HL-60 (cell line): ENCODE measurements at regions not wholly inside any gene's neighbourhood (a gene's known extent, or its start where the extent isn't known, plus 50 kb on each side); places are given as distances from the start of the nearest gene placed in this dataset.

Source experiments
- POLR2AphosphoS5 ChIP-seq: IDR thresholded peaks from 2 replicates; pipeline ENCODE4 v1.6.1; 2012; ENCODE audit warnings: low read depth
- TF ChIP-seq, protein P1 (sequence below): IDR thresholded peaks from one replicate; pipeline ENCODE4 v1.5.1; 2011; ENCODE audit warnings: low read length, control low read depth, inconsistent platforms; ENCODE audit not compliant: insufficient read depth

DNA sequence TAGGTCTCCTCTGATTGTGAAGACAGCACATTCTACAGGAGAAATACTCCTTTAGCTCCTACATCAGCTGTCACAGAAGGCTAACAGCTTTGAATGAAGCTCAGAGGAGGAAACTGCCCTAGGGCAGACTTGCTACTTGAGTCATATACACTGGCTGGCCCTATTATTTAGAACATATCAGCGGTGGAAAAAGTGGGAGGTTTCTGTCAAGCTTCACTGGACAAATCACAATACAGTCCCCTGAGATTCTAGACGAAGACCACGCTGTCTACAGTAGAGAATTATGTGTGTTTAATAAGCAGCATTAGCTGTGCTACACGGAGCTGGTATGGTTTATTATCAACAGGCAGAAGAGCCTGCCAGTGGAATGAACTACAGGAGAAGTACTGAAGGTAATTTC is 230.9 kb upstream of the FSIP2 start:
- TF ChIP-seq, protein P1, sequence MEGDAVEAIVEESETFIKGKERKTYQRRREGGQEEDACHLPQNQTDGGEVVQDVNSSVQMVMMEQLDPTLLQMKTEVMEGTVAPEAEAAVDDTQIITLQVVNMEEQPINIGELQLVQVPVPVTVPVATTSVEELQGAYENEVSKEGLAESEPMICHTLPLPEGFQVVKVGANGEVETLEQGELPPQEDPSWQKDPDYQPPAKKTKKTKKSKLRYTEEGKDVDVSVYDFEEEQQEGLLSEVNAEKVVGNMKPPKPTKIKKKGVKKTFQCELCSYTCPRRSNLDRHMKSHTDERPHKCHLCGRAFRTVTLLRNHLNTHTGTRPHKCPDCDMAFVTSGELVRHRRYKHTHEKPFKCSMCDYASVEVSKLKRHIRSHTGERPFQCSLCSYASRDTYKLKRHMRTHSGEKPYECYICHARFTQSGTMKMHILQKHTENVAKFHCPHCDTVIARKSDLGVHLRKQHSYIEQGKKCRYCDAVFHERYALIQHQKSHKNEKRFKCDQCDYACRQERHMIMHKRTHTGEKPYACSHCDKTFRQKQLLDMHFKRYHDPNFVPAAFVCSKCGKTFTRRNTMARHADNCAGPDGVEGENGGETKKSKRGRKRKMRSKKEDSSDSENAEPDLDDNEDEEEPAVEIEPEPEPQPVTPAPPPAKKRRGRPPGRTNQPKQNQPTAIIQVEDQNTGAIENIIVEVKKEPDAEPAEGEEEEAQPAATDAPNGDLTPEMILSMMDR: no peak
- TF ChIP-seq POLR2AphosphoS5: no peak
